ENCODE measurements at regions not wholly inside any gene's neighbourhood (a gene's known extent, or its start where the extent isn't known, plus 50 kb on each side); places are given as distances from the start of the nearest gene placed in this dataset.

DNA sequence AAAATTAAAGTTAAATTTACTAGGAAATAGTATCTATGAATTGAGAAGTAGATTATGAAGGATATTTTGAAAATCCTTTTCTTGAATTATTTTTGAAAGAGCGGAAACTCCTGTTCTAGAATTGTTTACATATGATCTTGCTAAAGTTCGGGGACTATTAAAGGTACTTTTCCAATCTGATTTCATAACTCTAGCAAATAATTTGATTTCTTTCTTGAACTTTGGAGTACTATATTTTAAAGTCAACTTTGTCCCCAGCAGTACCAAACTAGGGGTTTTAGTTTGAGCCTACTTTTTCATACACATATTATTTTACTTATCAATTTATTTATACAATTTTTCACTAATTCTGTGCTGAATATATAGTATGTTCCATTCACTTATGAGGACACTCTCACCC lies 364.7 kb downstream of the FSIP2 start:
- Histone ChIP-seq H3K4me3 (replicated peaks in 1 of 3) (no peak overlapping the region), H3K9me3 (no peaks in the 10 kb centered on the region), H3K4me1 (no peaks in the 10 kb centered on the region), H3K36me3 (no peaks in the 10 kb centered on the region), H3K27ac (no peak overlapping the region), H3K27me3 (no peaks in the 10 kb centered on the region)
- no peak for TF ChIP-seq POLR2A (IDR thresholded peaks at IDR 0.05)
- TF ChIP-seq, protein P1, sequence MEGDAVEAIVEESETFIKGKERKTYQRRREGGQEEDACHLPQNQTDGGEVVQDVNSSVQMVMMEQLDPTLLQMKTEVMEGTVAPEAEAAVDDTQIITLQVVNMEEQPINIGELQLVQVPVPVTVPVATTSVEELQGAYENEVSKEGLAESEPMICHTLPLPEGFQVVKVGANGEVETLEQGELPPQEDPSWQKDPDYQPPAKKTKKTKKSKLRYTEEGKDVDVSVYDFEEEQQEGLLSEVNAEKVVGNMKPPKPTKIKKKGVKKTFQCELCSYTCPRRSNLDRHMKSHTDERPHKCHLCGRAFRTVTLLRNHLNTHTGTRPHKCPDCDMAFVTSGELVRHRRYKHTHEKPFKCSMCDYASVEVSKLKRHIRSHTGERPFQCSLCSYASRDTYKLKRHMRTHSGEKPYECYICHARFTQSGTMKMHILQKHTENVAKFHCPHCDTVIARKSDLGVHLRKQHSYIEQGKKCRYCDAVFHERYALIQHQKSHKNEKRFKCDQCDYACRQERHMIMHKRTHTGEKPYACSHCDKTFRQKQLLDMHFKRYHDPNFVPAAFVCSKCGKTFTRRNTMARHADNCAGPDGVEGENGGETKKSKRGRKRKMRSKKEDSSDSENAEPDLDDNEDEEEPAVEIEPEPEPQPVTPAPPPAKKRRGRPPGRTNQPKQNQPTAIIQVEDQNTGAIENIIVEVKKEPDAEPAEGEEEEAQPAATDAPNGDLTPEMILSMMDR (IDR thresholded peaks at IDR 0.05), result no peak
- no peak for DNase-seq
- intact Hi-C loops (cut with DNase I), result no loop called here
- 96 to 98% methylated on average over 2 of the region's 2 CpGs for WGBS, 2 donors

DNA sequence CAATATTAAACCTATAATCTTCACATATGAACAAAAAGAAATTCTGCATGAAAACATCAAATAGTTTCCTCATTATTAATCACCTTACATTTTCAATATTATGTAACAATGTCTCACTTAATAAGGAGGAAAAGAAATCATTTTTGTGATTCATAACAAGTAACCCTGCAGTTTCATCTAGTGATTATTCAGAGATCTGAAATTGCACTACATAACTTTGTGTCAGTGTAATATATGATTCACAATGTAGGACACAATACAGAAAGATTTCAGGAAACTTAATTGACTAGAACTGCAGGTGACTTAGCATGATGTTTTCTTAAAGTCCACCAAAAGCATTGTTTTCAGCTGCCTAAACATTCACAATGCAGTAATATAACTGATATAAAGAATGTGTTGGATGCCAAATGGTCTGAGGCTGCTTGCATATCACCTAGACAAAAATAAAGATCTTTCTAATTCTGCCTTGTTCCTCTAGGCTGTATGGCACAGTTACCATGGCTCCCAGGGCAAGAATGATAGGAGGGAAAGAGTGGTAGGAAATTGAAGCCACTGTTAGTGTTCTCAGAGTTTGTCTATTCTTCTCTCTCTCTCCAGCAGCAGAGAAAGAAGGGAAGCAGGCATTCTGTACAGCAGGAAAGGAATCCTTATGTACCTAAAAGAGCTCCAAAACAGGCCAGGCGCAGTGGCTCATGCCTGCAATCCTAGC lies 366.6 kb downstream of the FSIP2 start:
- Histone ChIP-seq H3K36me3 (no peaks in the 10 kb centered on the region), H3K27me3 (no peaks in the 10 kb centered on the region), H3K4me3 (replicated peaks in 1 of 3) (no peak overlapping the region), H3K27ac (no peak overlapping the region), H3K9me3 (no peaks in the 10 kb centered on the region), H3K4me1 (no peaks in the 10 kb centered on the region)
- TF ChIP-seq, protein P1 (IDR thresholded peaks at IDR 0.05), result no peak
- no peak for TF ChIP-seq POLR2A (IDR thresholded peaks at IDR 0.05)
- intact Hi-C loops (cut with DNase I), result no loop called here
- no peak for DNase-seq
- WGBS, 2 donors, result 89 to 95% methylated on average over 1 of the region's 1 CpG

DNA sequence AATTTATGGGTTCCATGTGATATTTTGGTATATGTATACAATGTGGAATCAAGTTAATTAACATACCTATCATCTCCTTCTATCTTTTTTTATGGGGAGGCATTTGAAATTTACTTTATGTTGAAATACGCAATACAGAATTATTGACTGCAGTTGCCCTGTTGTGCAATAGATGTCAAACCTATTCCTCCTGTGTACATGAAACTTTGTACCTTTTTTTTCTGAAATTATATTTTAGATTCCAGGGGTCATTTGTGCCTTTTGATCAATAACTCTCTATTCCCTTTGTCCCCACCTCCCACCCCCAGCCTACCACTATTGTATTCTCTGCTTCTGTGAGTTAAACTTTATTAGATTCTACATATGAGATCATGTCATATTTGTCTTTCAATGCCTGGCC lies 369.9 kb downstream of the FSIP2 start:
- no peak for DNase-seq
- no peaks in the 10 kb centered on the region for H3K36me3 ChIP-seq
- H3K27ac ChIP-seq, result no peak overlapping the region
- no peaks in the 10 kb centered on the region for H3K4me1 ChIP-seq
- H3K9me3 ChIP-seq, result no peaks in the 10 kb centered on the region
- intact Hi-C loops (cut with DNase I), result no loop called here
- WGBS, 2 donors, result 99 to 100% methylated on average over 1 of the region's 1 CpG
- H3K27me3 ChIP-seq, result no peaks in the 10 kb centered on the region
- TF ChIP-seq, protein P1 (IDR thresholded peaks at IDR 0.05), result no peak
- TF ChIP-seq POLR2A (IDR thresholded peaks at IDR 0.05), result no peak
- no peak overlapping the region for H3K4me3 ChIP-seq (replicated peaks in 1 of 3)

DNA sequence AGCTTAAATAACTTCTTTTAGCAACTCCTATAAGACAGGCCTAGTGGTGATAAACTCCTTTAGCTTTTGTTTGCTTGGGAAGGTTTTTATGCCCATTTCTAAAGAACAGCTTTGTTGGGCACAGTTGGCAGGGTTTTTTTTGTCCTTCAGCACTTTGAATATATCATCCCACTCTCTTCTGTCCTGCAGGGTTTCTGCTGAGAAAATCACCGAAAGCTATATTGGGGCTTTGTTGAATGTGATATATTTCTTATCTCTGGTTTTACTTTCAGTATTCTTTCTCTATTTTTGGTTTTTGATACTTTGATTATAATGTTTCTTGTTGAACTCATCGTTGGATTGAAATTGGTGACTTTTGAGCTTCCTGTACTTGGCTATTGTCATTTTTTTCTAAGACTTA lies 372.8 kb upstream of the ZC3H15 start:
- no peak overlapping the region for H3K27ac ChIP-seq
- no peak overlapping the region for H3K4me3 ChIP-seq (replicated peaks in 1 of 3)
- H3K9me3 ChIP-seq, result no peaks in the 10 kb centered on the region
- no peaks in the 10 kb centered on the region for H3K4me1 ChIP-seq
- 93 to 98% methylated on average over 2 of the region's 2 CpGs for WGBS, 2 donors
- DNase-seq, result no peak
- no peaks in the 10 kb centered on the region for H3K36me3 ChIP-seq
- H3K27me3 ChIP-seq, result no peaks in the 10 kb centered on the region
- intact Hi-C loops (cut with DNase I), result no loop called here
- TF ChIP-seq POLR2A (IDR thresholded peaks at IDR 0.05), result no peak
- TF ChIP-seq, protein P1 (IDR thresholded peaks at IDR 0.05), result no peak

DNA sequence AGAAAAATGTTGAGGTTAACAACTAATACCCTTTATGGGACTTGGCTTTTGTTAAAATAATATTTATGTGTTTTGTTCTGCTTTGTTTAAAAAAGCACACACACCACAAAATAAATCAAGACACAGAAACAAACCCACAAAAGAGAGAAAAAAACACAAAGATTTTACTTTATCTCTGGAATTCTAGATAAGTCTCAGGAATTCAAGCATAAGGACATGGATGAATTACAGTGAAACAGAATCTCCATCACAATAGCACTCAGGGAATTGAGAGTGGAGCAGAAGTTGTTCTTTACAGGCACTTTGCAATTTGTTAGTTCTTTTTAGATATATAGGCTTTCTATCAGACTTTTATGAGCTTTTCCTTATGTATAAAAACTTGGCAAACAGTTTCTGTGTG lies 360.9 kb upstream of the ZC3H15 start:
- H3K36me3 ChIP-seq, result no peaks in the 10 kb centered on the region
- H3K27ac ChIP-seq, result no peak overlapping the region
- no peak for TF ChIP-seq POLR2A (IDR thresholded peaks at IDR 0.05)
- TF ChIP-seq, protein P1 (IDR thresholded peaks at IDR 0.05), result no peak
- no peaks in the 10 kb centered on the region for H3K27me3 ChIP-seq
- H3K4me3 ChIP-seq (replicated peaks in 1 of 3), result no peak overlapping the region
- intact Hi-C loops (cut with DNase I), result no loop called here
- peaks cover 0 to 5% of the 10 kb centered on the region in 2 donors for H3K4me1 ChIP-seq
- no peaks in the 10 kb centered on the region for H3K9me3 ChIP-seq
- DNase-seq, result no peak
